Breast epithelium (tissue), 3 donors: ENCODE measurements at regions not wholly inside any gene's neighbourhood (a gene's known extent, or its start where the extent isn't known, plus 50 kb on each side); places are given as distances from the start of the nearest gene placed in this dataset.

ENCODE experiments used
- POLR2AphosphoS5 ChIP-seq, 3 donors: sonication (generic); formaldehyde crosslinking; IDR thresholded peaks; one replicate each; pipeline ENCODE4 v1.6.1; 2017; ENCODE audit warnings: antibody characterized with exemption in 3 of 3
- TF ChIP-seq, protein P1 (sequence below), 3 donors: fragments of 450-650 bp; IDR thresholded peaks; one replicate each; pipeline ENCODE4 v1.5.1; 2016 to 2017; ENCODE audit warnings: antibody characterized with exemption in 3 of 3, mild to moderate bottlenecking in 3 of 3, moderate library complexity in 3 of 3

DNA sequence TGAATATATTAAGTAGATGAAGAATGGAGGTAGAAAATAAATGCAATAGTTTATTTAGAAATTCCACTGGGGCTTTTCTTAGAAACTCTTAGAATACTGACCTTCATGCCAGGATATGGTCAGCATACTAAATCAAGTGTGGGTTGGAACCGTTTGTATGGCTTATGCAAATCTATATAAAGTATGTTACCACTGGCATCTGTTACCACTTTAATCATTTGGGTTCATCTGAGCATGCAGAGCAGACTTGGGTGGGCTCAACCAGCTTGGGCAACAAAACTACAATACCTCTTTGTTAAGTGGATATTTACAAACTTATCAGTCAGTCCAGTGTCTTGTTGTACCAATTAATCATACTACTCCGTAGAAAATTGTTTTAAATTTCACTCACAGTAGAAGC, 125.8 kb downstream of the CRPPA start:
- TF ChIP-seq, protein P1, sequence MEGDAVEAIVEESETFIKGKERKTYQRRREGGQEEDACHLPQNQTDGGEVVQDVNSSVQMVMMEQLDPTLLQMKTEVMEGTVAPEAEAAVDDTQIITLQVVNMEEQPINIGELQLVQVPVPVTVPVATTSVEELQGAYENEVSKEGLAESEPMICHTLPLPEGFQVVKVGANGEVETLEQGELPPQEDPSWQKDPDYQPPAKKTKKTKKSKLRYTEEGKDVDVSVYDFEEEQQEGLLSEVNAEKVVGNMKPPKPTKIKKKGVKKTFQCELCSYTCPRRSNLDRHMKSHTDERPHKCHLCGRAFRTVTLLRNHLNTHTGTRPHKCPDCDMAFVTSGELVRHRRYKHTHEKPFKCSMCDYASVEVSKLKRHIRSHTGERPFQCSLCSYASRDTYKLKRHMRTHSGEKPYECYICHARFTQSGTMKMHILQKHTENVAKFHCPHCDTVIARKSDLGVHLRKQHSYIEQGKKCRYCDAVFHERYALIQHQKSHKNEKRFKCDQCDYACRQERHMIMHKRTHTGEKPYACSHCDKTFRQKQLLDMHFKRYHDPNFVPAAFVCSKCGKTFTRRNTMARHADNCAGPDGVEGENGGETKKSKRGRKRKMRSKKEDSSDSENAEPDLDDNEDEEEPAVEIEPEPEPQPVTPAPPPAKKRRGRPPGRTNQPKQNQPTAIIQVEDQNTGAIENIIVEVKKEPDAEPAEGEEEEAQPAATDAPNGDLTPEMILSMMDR (IDR thresholded peaks at IDR 0.05): no peak
- no peak for TF ChIP-seq POLR2AphosphoS5 (IDR thresholded peaks at IDR 0.05)
